ENCODE measurements at regions not wholly inside any gene's neighbourhood (a gene's known extent, or its start where the extent isn't known, plus 50 kb on each side); places are given as distances from the start of the nearest gene placed in this dataset.

GRCh38 chr7:119395024-119395423 is 878.0 kb upstream of the KCND2 start:
- no peaks in the 10 kb centered on the region for H3K27me3 ChIP-seq (ENCODE audit: low read length)
- H3K27ac ChIP-seq (ENCODE audit: low read length) = no peak overlapping the region
- peaks cover 9% of the 10 kb centered on the region for H3K9me3 ChIP-seq (ENCODE audit: low read length)
- H3K4me2 ChIP-seq (ENCODE audit: low read depth, low read length, poor library complexity, severe bottlenecking) = no peak overlapping the region
- DNase-seq = no peak
- no peaks in the 10 kb centered on the region for H3K79me2 ChIP-seq (ENCODE audit: low read length)
- H3K4me3 ChIP-seq (ENCODE audit: low read length) = no peak overlapping the region
- no peak overlapping the region for H2AFZ ChIP-seq (ENCODE audit: low read length)
- H3K9me2 ChIP-seq (replicated peaks; ENCODE audit: insufficient read depth, low read length) = no peaks in the 10 kb centered on the region; the same call in 1 of the 2 replicates
- no peak overlapping the region for H3K9ac ChIP-seq (ENCODE audit: low read length)
- H3K36me3 ChIP-seq (ENCODE audit: insufficient read depth, low read length) = no peaks in the 10 kb centered on the region
- no peaks in the 10 kb centered on the region for H4K20me1 ChIP-seq (ENCODE audit: insufficient read depth, low read depth, low read length)
- no peaks in the 10 kb centered on the region for H3K4me1 ChIP-seq (ENCODE audit: low read length)

DNA sequence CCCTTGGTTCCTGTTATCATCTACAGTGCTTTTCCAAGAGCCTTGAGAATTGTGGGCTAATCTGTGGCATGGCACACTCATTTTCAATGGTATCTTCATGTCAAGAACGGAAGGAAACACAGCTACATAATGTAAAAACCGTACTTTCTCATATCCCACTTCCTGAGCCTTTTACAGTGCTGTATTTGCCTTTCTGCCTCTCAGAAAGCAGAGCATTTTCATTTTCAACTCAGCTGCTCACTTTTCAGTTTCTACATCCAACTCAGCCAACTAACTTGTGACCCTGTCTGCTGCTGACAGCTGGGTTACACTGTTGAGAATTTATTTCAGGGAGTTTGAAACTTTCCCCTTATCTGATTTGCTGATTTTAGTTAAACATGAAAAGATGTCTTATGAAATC is 875.8 kb upstream of the KCND2 start:
- DNase-seq = no peak
- no peaks in the 10 kb centered on the region for H3K79me2 ChIP-seq (ENCODE audit: low read length)
- H3K27ac ChIP-seq (ENCODE audit: low read length) = no peak overlapping the region
- no peaks in the 10 kb centered on the region for H3K4me1 ChIP-seq (ENCODE audit: low read length)
- H3K4me2 ChIP-seq (ENCODE audit: low read depth, low read length, poor library complexity, severe bottlenecking) = no peak overlapping the region
- H3K27me3 ChIP-seq (ENCODE audit: low read length) = no peaks in the 10 kb centered on the region
- H3K36me3 ChIP-seq (ENCODE audit: insufficient read depth, low read length) = no peaks in the 10 kb centered on the region
- H2AFZ ChIP-seq (ENCODE audit: low read length) = no peak overlapping the region
- peaks cover 10% of the 10 kb centered on the region for H3K9me3 ChIP-seq (ENCODE audit: low read length)
- no peaks in the 10 kb centered on the region for H4K20me1 ChIP-seq (ENCODE audit: insufficient read depth, low read depth, low read length)
- no peaks in the 10 kb centered on the region; the same call in 1 of the 2 replicates for H3K9me2 ChIP-seq (replicated peaks; ENCODE audit: insufficient read depth, low read length)
- no peak overlapping the region for H3K9ac ChIP-seq (ENCODE audit: low read length)
- H3K4me3 ChIP-seq (ENCODE audit: low read length) = no peak overlapping the region

DNA sequence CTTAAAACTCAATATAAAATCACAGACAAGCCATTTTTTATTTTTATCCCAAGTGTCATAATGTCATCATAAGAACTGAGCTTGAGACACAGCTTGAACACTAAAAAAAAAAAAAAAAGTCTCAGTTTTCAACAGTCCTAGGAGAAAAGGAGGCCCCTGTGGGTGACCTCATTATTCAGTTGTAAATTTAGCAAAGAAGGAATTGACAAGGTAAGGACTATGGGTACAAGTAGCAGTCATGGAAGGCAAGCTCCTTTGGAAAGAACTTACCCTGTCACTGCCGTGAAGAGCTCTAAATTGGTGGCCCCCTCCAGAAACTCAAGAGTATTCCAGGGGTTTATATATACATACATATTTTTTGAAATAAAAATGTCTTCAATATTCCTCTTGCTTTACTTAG is 864.4 kb upstream of the KCND2 start:
- no peak for DNase-seq
- Histone ChIP-seq H3K27ac (ENCODE audit: low read length) (no peak overlapping the region), H3K9me2 (replicated peaks; ENCODE audit: insufficient read depth, low read length) (no peaks in the 10 kb centered on the region), H3K27me3 (ENCODE audit: low read length) (no peaks in the 10 kb centered on the region), H3K9me3 (ENCODE audit: low read length) (peaks cover 15% of the 10 kb centered on the region), H4K20me1 (ENCODE audit: insufficient read depth, low read depth, low read length) (no peaks in the 10 kb centered on the region), H3K79me2 (ENCODE audit: low read length) (no peaks in the 10 kb centered on the region), H3K4me3 (ENCODE audit: low read length) (no peak overlapping the region), H3K9ac (ENCODE audit: low read length) (no peak overlapping the region), H3K36me3 (ENCODE audit: insufficient read depth, low read length) (no peaks in the 10 kb centered on the region), H2AFZ (ENCODE audit: low read length) (no peak overlapping the region), H3K4me2 (ENCODE audit: low read depth, low read length, poor library complexity, severe bottlenecking) (no peak overlapping the region), H3K4me1 (ENCODE audit: low read length) (no peaks in the 10 kb centered on the region)

GRCh38 chr7:119413314-119413805 is 859.6 kb upstream of the KCND2 start:
- Histone ChIP-seq H3K9me3 (ENCODE audit: low read length) (peaks cover 23% of the 10 kb centered on the region), H4K20me1 (ENCODE audit: insufficient read depth, low read depth, low read length) (no peaks in the 10 kb centered on the region), H3K27ac (ENCODE audit: low read length) (no peak overlapping the region), H3K9ac (ENCODE audit: low read length) (no peak overlapping the region), H3K36me3 (ENCODE audit: insufficient read depth, low read length) (no peaks in the 10 kb centered on the region), H3K27me3 (ENCODE audit: low read length) (no peaks in the 10 kb centered on the region), H3K9me2 (replicated peaks; ENCODE audit: insufficient read depth, low read length) (no peaks in the 10 kb centered on the region), H3K79me2 (ENCODE audit: low read length) (no peaks in the 10 kb centered on the region), H2AFZ (ENCODE audit: low read length) (no peak overlapping the region), H3K4me1 (ENCODE audit: low read length) (no peaks in the 10 kb centered on the region), H3K4me2 (ENCODE audit: low read depth, low read length, poor library complexity, severe bottlenecking) (no peak overlapping the region), H3K4me3 (ENCODE audit: low read length) (no peak overlapping the region)
- DNase-seq = no peak

DNA sequence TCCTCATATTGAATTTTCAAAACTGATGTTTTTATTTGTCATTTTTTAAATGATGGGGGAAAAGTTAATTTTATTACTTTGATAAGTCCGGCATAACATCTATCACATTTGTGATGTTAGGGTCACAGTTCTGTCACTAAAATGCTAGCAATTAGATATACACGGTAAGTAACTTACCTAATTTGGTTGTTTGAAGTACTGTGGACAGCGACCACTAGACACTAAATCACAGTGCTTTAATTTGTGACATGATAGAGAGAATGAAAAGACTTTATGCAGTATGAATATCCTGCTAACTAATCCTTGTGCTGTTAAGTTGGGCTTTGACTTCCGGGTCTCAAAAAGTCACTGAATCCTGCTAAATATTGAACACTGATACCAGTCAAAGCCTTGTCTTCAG is 857.3 kb upstream of the KCND2 start:
- Histone ChIP-seq H3K27me3 (ENCODE audit: low read length) (no peaks in the 10 kb centered on the region), H3K4me1 (ENCODE audit: low read length) (no peaks in the 10 kb centered on the region), H3K9ac (ENCODE audit: low read length) (no peak overlapping the region), H3K4me3 (ENCODE audit: low read length) (no peak overlapping the region), H3K36me3 (ENCODE audit: insufficient read depth, low read length) (no peaks in the 10 kb centered on the region), H3K4me2 (ENCODE audit: low read depth, low read length, poor library complexity, severe bottlenecking) (no peak overlapping the region), H2AFZ (ENCODE audit: low read length) (no peak overlapping the region), H3K9me2 (replicated peaks; ENCODE audit: insufficient read depth, low read length) (no peaks in the 10 kb centered on the region), H4K20me1 (ENCODE audit: insufficient read depth, low read depth, low read length) (no peaks in the 10 kb centered on the region), H3K27ac (ENCODE audit: low read length) (no peak overlapping the region), H3K9me3 (ENCODE audit: low read length) (peaks cover 29% of the 10 kb centered on the region), H3K79me2 (ENCODE audit: low read length) (no peaks in the 10 kb centered on the region)
- no peak for DNase-seq

DNA sequence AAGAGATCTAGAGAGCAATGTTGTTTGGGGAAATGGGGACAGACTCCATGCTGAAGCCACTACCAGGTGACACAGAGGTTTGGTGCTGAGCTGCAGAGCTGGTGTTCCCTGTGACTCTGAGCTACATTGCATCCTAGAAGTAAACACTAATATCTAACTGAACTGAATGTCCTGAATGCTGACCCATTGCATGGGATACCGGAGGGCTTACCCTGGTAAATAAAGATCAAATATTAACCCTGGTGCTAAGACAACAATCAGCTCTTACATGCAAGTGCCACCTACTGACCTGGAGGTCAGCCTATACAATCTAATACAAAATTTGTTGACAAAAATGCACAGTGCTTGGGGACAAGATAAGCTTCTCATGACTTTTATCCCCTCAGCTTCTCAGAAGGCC is 851.3 kb upstream of the KCND2 start:
- Histone ChIP-seq H3K4me2 (ENCODE audit: low read depth, low read length, poor library complexity, severe bottlenecking) (no peak overlapping the region), H2AFZ (ENCODE audit: low read length) (no peak overlapping the region), H3K36me3 (ENCODE audit: insufficient read depth, low read length) (no peaks in the 10 kb centered on the region), H3K27me3 (ENCODE audit: low read length) (no peaks in the 10 kb centered on the region), H3K9me3 (ENCODE audit: low read length) (peaks cover 31% of the 10 kb centered on the region), H3K9ac (ENCODE audit: low read length) (no peak overlapping the region), H3K9me2 (replicated peaks; ENCODE audit: insufficient read depth, low read length) (0 out of 2 replicates have a peak, but pooled peaks cover 2% of the 10 kb centered on the region), H3K27ac (ENCODE audit: low read length) (no peak overlapping the region), H3K4me1 (ENCODE audit: low read length) (no peaks in the 10 kb centered on the region), H4K20me1 (ENCODE audit: insufficient read depth, low read depth, low read length) (no peaks in the 10 kb centered on the region), H3K4me3 (ENCODE audit: low read length) (no peak overlapping the region), H3K79me2 (ENCODE audit: low read length) (no peaks in the 10 kb centered on the region)
- no peak for DNase-seq

GRCh38 chr7:119436882-119437281 is 836.1 kb upstream of the KCND2 start:
- Histone ChIP-seq H3K9me2 (replicated peaks; ENCODE audit: insufficient read depth, low read length) (no peaks in the 10 kb centered on the region), H3K4me1 (ENCODE audit: low read length) (no peaks in the 10 kb centered on the region), H2AFZ (ENCODE audit: low read length) (no peak overlapping the region), H3K36me3 (ENCODE audit: insufficient read depth, low read length) (no peaks in the 10 kb centered on the region), H3K27ac (ENCODE audit: low read length) (no peak overlapping the region), H3K9ac (ENCODE audit: low read length) (no peak overlapping the region), H3K9me3 (ENCODE audit: low read length) (peaks cover 21% of the 10 kb centered on the region), H3K27me3 (ENCODE audit: low read length) (no peaks in the 10 kb centered on the region), H4K20me1 (ENCODE audit: insufficient read depth, low read depth, low read length) (no peaks in the 10 kb centered on the region), H3K4me3 (ENCODE audit: low read length) (no peak overlapping the region), H3K79me2 (ENCODE audit: low read length) (no peaks in the 10 kb centered on the region), H3K4me2 (ENCODE audit: low read depth, low read length, poor library complexity, severe bottlenecking) (no peak overlapping the region)
- DNase-seq = no peak

- Histone ChIP-seq H3K4me2 (ENCODE audit: low read depth, low read length, poor library complexity, severe bottlenecking) (no peak overlapping the region), H3K27ac (ENCODE audit: low read length) (no peak overlapping the region), H3K9me3 (ENCODE audit: low read length) (peaks cover 17% of the 10 kb centered on the region), H3K79me2 (ENCODE audit: low read length) (no peaks in the 10 kb centered on the region), H3K36me3 (ENCODE audit: insufficient read depth, low read length) (no peaks in the 10 kb centered on the region), H2AFZ (ENCODE audit: low read length) (no peak overlapping the region), H3K9ac (ENCODE audit: low read length) (no peak overlapping the region), H4K20me1 (ENCODE audit: insufficient read depth, low read depth, low read length) (no peaks in the 10 kb centered on the region), H3K4me3 (ENCODE audit: low read length) (no peak overlapping the region), H3K9me2 (replicated peaks; ENCODE audit: insufficient read depth, low read length) (no peaks in the 10 kb centered on the region), H3K27me3 (ENCODE audit: low read length) (no peaks in the 10 kb centered on the region), H3K4me1 (ENCODE audit: low read length) (no peaks in the 10 kb centered on the region)
- no peak for DNase-seq
These were observed 834.7 kb upstream of the KCND2 start for GRCh38 chr7:119438315-119438714.

GRCh38 chr7:119439192-119439591 is 833.8 kb upstream of the KCND2 start:
- Histone ChIP-seq H3K9ac (ENCODE audit: low read length) (no peak overlapping the region), H3K36me3 (ENCODE audit: insufficient read depth, low read length) (no peaks in the 10 kb centered on the region), H3K9me2 (replicated peaks; ENCODE audit: insufficient read depth, low read length) (no peaks in the 10 kb centered on the region), H3K79me2 (ENCODE audit: low read length) (no peaks in the 10 kb centered on the region), H4K20me1 (ENCODE audit: insufficient read depth, low read depth, low read length) (no peaks in the 10 kb centered on the region), H3K4me2 (ENCODE audit: low read depth, low read length, poor library complexity, severe bottlenecking) (no peak overlapping the region), H2AFZ (ENCODE audit: low read length) (no peak overlapping the region), H3K27me3 (ENCODE audit: low read length) (no peaks in the 10 kb centered on the region), H3K27ac (ENCODE audit: low read length) (no peak overlapping the region), H3K4me3 (ENCODE audit: low read length) (no peak overlapping the region), H3K9me3 (ENCODE audit: low read length) (peaks cover 19% of the 10 kb centered on the region; the same call in 1 of the 2 replicates), H3K4me1 (ENCODE audit: low read length) (no peaks in the 10 kb centered on the region)
- DNase-seq = no peak
